Islet of Langerhans (tissue), 1 donor: ENCODE measurements at regions not wholly inside any gene's neighbourhood (a gene's known extent, or its start where the extent isn't known, plus 50 kb on each side); places are given as distances from the start of the nearest gene placed in this dataset.

Source experiments
- FAIRE-seq: peaks from one replicate; lab custom pipeline; 2011; peaks lifted over from hg19 to GRCh38; lab: Jason Lieb, UNC

GRCh38 chr7:12942609-12943008, 255.2 kb downstream of the ARL4A start:
- peak; percentile 99 for FAIRE-seq

- no peak for FAIRE-seq
Measured at GRCh38 chr7:12943781-12944180, 256.3 kb downstream of the ARL4A start.

DNA sequence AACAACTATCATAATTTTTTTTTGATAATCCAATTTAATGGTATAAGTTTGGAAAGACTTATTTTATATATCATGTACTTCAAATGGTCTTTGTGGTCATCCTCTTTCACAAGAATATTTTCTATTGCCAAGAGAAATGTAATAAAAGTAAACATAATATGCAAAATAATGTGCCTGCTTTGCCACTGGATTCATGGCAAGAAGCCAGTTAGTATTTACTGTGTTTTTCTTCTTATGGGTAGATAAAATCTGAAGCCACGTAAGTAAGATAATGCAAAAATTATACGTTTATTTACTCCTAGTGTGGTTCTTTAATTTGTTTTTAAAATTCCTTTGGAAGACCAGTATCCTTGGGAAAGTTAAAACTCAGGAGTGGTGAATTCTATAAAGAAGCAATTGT, 258.5 kb downstream of the ARL4A start:
- no peak for FAIRE-seq

DNA sequence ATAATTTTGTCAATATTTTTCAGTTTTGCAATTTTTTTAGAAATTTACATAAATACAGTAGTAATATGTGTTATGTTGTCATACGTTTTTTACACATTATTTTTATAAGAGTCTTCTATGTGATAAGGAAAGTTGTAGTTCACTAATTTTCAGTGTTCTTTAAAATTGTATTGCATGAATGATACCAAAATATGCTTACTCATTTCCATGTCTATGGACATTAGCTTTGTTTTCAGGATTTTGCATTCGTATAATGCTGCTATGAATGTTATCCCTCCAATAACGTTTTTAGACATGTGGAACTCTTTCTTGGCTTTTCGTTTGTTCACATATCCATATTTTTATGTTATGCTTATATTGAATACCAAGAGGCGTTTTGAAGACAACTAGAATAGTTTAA, 260.0 kb downstream of the ARL4A start:
- FAIRE-seq, result peak; percentile 53

DNA sequence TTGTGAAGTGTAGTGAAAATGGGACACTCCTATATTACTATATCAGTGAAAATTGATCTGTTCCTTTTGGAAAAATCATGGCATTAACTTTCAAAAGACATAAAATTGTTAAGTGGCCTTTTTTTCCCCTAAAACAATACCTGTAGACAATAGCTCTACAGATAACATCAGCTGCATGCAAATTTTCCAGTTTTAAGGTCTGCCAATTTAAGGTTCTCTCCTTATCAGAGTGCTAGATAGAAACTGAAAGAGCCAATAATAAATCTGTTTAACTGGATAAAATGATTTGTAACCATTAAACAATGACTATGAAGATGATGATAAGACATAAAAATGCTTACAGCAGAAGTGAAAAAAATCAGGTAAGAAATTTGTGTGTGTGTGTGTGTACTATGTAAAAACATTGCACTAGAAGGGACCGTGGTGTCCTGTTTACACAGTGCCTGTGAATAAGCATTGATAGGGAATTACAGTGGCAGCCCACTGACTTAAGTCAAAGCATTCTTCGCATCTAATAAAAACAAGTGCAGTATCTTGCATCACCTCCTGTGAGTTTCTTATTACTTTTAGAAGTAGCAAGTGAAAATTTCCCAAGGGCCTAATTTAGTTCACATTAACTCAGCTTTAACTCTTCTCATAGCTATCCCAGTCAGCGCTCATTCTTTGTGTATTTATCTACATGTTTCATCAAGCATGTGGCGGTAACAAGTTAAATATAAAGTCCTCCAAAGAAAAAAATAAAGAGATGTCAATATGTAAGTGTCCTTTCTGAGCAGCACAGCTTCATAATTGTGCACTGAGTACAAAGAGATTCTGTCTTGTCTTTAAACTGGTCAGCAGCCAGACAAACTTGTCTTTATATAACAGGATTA, 261.9 kb downstream of the ARL4A start:
- no peak for FAIRE-seq

DNA sequence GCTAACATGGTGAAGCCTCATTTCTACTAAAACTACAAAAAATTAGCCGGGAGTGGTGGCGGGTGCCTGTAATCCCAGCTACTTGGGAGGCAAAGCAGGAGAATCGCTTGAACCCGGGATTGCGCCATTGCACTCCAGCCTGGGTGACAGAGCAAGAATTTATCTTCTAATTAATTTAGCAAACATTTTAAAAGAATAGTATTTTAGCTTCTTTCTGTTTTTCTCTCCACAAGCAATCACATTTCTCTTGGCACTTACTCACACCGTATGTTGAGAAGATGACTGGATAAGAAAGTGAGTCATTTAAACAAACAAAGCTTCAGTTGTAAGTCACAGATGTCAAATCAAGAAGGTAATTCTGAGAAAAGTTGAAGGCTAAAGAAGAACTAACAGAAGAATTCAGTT, 264.0 kb downstream of the ARL4A start:
- FAIRE-seq, result no peak

DNA sequence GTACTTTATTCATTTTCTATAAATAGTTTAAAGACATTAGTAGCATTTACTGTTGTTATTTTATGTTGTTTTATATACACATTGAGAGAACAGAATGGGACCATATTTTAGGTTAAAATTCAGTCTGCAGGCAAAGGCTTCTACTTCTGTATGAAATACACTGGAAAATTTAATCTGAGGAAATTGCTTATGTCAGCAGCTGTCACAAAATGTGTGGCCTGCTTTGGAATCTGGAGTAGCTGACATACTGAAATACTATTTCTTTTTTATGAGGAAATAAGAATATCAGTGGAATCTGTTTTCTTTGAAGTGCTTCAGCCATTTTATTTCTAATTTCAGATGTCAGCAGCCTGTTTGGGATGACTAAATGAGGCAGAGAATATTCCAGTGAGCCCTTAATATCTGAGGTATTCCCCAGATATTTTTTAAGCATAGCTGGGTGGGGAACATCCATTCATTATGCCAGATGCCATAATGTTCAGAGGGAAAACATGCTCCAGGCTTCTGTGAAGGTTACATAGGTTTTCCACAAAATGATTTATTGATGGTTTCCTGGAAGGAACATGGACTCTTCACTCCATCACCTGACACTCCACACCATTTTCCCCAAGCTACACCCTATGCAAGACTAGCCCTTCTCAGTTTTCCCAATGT, 267.1 kb downstream of the ARL4A start:
- no peak for FAIRE-seq

DNA sequence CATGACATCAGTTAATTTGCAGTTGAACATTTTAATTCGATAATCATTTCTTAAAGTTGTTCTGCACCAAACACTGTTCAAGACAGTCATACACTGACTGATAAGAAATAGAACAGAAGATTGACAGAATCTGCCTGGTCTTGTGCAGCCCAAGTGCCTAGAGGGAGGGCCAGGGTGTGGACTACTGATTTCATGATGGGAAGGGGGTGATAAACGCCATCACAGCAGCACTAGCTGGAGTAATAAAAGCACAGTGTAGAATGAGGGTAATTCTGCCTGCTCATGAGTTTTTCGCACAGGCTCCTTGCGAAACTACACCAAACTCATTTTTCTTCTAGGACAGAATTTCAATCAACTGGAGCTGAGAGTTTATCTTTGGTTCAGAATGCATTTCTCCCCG, 270.1 kb downstream of the ARL4A start:
- FAIRE-seq, result no peak

DNA sequence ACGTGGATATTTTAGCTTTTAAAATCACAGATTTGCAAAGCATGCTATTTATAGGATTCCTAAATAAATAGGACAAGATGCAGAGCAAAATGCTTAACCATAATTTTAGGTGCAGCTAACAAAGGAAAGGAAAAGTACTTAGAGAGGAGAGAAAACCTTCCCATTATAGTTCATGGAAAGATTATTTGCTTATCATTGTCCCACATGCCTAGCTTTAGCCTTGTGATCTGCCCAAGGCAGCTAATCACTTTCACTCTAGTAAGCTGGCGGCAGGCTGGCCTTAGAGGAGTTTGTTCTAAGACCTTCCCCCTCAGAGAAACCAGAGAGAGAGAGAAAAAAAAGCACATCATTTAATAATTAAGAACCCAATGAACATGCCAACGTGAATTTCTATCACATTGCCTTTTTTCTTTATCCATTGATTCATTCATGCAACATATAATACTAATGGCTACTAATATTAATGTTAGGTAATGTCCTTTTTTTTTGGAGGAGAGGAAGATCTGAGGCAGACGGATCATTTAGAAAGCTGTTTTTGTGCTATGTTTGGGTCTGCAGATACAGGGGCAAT, 274.6 kb downstream of the ARL4A start:
- FAIRE-seq, result no peak

DNA sequence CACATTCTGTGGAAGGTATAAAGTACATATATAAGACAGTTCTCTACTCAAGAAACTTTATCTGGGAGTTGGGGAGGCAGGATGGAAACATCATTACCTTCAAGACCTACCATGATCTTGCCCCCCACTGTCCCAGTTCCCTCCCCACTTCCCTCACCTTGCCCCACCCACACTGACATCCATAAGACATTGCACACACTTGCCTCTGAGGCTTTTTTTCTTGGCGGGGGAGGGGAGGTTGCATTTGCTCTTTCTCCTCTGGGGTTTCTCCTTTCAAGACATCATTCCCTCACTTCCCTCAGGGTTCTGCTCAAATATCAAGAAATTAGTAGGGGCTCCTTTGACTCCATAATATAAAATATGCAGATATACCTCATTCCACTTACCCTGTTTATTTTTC, 276.0 kb downstream of the ARL4A start:
- no peak for FAIRE-seq

DNA sequence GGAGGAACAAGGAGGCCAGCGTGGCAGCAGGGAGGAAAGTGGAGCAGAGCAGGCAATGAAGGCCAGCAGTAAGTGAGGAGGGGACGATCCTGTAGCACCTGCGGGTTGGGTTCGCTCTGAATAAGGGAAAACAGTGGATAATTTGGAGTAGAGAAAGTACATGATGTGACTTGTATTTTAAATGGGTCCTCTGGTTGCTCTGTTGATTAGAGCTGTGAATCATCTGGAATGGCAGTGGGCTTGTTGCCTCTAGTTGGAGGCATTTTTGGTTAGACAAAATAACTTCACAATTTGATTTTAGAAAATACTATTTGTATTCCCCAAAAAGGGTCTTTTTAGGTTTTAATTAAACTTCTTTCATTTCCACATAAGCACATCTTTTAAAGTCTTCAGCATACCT, 277.4 kb downstream of the ARL4A start:
- no peak for FAIRE-seq

DNA sequence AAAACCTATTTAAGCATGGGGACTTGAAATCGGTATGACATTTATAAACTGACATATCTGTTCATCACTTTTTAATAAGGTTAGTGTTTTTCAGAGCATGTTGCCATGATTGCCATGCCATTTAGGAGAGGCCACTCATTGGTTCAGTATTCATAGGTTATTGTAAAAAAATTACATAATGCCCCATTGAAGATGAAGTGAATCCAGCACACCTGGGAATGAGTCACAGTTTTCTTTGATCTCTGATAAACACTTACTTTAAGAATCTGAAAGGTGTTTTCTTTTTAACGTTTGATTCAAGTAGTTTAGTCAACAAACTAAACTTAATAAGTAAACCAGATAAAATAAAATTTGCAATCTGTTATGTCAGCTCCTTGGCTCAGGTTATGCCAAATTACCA, 278.3 kb downstream of the ARL4A start:
- FAIRE-seq, result no peak

GRCh38 chr7:12967322-12967721, 279.9 kb downstream of the ARL4A start:
- no peak for FAIRE-seq

DNA sequence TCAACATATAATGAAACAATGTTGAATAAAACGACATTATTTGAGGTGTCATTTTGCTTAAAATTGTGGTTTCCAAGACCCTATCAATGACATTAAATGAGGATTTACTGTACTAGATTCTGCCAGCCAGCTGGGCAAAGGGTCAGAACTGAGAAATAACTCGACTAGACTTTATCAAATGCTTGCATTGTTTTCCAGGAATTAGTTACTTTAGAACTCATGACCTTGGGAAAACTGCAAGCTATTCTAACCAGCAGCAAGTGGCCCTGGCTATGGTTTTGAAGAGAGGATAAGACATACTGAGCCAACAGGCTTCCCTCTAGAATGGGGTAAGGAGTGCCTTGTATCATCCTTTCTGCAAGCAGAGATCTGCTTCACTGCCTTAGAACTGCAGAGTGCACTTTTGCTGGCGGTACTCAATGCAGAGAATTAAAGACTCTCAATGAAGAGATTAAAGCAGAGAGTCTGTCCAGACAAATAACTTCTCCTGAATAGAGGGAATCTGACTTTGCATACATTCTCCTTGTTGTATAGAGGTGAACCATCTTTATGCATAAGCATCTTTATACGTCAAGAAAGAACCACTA, 281.5 kb downstream of the ARL4A start:
- FAIRE-seq, result no peak

DNA sequence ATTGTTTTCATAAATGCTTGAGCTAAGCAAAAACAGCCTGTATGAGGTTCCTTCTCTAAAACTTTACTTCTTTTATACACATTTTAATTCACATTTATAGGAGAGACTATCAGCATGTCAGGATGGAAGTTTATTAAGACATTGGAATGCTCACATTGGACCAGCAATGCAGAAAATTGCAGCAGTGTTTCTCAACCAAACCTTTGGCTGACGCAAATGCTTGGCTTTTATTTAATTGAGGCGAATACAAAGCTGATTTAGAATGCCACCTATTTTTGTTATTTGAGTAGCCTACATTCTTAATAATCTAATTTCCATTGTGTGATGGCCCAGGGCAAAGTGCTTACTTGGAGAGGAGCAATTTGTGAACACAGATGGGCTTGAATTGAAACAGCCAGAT, 283.2 kb downstream of the ARL4A start:
- no peak for FAIRE-seq

DNA sequence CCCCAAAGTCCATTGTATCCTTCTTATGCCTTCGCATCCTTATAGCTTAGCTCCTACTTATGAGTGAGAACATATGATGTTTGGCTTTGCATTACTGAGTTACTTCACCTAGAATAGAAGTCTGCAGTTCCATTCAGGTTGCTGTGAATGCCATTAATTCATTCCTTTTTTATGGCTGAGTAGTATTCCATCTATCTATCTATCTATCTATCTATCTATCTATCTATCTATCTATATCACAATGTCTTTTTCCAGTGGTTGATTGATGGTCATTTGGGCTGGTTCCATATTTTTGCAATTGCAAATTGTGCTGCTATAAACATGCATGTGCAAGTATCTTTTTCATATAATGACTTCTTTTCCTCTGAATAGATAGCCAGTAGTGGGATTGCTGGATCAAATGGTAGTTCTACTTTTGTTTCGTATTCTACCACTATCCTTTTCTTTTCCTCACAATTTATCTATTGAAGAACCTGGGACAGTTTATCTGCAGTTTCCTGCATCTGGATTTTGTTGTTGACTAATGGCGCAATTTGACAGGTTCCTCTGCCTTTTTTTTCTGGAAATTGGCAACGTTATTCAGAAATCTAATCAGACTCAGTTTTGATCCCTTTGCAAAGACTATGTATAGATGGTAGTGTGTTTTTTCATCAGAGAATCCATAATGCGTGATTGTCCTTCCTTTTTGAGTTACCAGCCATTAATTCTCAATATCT, 287.2 kb downstream of the ARL4A start:
- FAIRE-seq, result no peak

GRCh38 chr7:12975412-12975811, 288.0 kb downstream of the ARL4A start:
- no peak for FAIRE-seq

DNA sequence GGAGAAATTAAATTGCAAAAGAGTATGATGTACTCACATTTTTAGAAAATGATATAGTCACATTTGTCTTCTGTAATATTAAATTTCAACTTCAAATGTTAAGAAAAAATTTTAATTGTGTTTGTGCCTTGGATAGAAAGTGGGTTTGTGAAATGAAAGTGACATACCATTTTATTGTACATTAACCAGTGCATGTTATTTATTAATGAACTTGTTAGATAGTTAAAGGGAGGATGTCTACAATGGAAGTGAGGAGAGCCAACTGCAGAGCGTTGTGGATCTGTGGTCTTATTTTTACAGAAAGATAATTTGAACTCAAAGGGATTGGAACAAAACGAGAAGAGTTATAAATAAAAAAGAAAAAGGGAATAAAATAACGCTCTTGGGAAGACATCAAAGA, 291.7 kb downstream of the ARL4A start:
- peak; percentile 56 for FAIRE-seq

DNA sequence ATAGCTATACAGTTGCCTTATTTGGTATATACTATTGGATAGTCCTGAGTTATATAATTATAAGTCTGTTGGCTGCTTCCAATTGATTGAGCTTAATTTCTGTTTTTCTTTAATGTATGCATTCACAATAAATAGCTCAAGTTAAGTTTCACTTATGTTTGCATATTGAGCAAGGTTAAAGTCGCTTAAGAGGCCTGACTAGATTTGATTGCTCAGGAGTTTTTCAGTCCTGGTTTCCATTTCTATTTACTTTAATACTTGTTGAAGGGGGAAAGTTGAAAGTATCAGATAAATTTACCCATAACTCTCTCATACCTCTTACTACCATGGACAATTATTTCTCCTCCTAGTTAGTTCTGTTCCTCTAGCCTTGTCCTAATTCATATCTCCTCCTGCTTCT, 294.7 kb downstream of the ARL4A start:
- no peak for FAIRE-seq

- FAIRE-seq, result no peak
Measured at GRCh38 chr7:12984117-12984516, 296.7 kb downstream of the ARL4A start.

DNA sequence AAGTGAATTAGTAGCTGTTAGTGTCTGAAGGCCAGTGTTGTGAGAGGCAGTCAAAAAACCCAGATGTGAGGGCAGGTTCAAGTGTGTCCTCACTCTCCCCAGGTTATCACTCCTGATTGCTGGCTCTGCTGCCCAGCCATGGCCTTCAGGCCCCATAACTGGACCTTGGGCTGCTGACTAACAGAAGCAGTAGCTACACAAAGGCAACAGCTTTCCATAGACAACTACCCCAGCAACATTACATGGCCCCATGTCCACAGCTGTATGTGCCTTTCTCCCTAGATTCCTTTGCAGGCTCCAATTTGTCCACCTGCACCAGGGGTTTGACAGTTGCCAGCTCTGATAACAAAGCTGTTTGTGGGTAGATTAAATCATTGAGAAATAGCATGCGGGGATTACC, 297.8 kb downstream of the ARL4A start:
- FAIRE-seq, result no peak

- no peak for FAIRE-seq
Measured at GRCh38 chr7:12985752-12986151, 298.3 kb downstream of the ARL4A start.

DNA sequence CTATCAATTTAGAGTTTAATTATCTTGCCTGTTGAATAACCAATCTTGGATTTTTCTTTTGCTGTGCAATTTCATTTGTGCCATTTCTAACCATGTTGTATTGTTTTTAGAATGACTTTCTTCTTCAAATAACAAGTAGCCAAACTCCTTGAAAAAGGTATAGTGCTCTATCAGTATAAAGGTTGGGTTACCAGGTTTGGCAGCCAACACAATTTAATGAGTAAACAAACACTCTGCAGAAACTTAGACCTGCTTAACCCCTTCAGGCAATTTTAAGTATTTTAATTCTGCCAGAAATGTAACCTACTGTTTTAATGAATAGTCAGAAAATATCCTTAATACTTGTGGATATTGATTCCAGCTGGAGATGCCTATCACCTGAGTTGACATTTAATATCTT, 299.8 kb downstream of the ARL4A start:
- no peak for FAIRE-seq
